Astrocyte of the spinal cord (primary cell): ENCODE measurements at regions not wholly inside any gene's neighbourhood (a gene's known extent, or its start where the extent isn't known, plus 50 kb on each side); places are given as distances from the start of the nearest gene placed in this dataset.

Experiments
- DNase-seq: peaks from one replicate; pipeline ENCODE4 v3.0.0; 2011; ENCODE audit warnings: low read depth, low spot score
- H3K4me3 ChIP-seq: 2 replicates; pipeline ENCODE4 v1.5.1; 2011; ENCODE audit warnings: low read depth, mild to moderate bottlenecking, low read length, moderate library complexity
- in situ Hi-C: cut with HindIII; loops from 2 replicates; pipeline ENCODE4 v1.10.0; 2017; ENCODE audit warnings: low sequenced_read_pairs
- TF ChIP-seq, protein P1 (sequence below): IDR thresholded peaks from 2 replicates; pipeline ENCODE4 v1.5.1; 2012; ENCODE audit warnings: low read depth, mild to moderate bottlenecking, low read length, inconsistent platforms

DNA sequence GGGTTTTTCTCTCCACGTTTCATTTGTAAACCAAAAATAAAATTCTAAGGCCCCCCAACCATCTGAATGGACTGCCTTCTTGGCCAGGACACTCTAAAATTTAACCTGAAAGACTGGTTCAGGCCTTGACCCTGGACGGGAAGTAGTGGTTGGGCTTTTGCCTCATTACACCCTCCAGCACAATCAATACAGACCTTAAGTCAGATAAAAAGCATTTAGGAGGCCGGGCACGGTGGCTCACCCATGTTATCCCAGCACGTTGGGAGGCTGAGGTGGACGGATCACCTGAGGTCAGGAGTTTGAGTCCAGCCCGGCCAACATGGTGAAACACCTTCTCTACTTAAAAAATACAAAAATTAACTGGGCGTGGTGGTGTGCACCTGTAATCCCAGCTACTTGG lies 91.6 kb upstream of the PPP1R26 start:
- in situ Hi-C loops, result no loop called here
- TF ChIP-seq, protein P1, sequence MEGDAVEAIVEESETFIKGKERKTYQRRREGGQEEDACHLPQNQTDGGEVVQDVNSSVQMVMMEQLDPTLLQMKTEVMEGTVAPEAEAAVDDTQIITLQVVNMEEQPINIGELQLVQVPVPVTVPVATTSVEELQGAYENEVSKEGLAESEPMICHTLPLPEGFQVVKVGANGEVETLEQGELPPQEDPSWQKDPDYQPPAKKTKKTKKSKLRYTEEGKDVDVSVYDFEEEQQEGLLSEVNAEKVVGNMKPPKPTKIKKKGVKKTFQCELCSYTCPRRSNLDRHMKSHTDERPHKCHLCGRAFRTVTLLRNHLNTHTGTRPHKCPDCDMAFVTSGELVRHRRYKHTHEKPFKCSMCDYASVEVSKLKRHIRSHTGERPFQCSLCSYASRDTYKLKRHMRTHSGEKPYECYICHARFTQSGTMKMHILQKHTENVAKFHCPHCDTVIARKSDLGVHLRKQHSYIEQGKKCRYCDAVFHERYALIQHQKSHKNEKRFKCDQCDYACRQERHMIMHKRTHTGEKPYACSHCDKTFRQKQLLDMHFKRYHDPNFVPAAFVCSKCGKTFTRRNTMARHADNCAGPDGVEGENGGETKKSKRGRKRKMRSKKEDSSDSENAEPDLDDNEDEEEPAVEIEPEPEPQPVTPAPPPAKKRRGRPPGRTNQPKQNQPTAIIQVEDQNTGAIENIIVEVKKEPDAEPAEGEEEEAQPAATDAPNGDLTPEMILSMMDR, result no peak
- no peak for DNase-seq
- H3K4me3 ChIP-seq, result no peak overlapping the region

DNA sequence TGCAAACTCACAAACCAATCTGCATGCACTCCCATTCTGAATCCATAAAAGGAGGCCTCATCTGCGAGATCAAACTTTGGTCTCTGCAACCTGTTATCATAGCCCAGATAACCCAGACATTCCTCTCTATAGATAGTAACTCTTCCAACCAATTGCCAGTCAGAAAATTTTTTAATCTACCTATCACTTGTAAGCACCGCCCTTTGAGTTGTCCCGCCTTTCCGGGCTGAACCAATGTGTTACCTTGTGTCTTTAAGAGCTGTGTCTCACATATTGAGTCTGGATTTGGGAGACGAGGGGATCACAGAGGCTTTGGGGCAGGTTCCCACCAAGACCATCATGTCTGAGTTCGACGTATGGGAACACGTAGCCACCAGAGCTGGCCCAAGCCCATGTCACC lies 91.1 kb upstream of the PPP1R26 start:
- no peak for DNase-seq
- in situ Hi-C loops, result no loop called here
- H3K4me3 ChIP-seq, result no peak overlapping the region
- TF ChIP-seq, protein P1, result no peak

DNA sequence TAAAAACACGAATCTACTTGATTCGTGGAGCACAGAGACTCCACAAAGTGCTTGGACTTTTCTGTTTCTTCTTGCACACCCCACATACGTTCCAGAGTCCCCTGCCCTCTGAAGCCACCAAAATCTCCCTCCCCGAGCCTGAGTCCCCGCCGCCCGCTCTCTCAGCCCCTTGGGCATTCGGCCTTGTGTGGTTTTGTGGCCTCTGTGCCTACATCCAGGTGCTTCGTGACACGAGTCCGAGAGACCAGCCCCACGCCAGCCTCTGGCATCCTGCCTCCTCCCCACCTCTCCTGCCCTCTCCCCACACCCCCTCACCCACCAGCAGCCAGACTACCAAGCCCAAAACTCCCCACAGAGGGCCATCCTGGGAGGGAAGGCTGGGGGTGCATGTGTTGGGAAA lies 87.8 kb upstream of the PPP1R26 start:
- TF ChIP-seq, protein P1, result no peak
- no peak for DNase-seq
- H3K4me3 ChIP-seq, result no peak overlapping the region
- in situ Hi-C loops, result no loop called here

DNA sequence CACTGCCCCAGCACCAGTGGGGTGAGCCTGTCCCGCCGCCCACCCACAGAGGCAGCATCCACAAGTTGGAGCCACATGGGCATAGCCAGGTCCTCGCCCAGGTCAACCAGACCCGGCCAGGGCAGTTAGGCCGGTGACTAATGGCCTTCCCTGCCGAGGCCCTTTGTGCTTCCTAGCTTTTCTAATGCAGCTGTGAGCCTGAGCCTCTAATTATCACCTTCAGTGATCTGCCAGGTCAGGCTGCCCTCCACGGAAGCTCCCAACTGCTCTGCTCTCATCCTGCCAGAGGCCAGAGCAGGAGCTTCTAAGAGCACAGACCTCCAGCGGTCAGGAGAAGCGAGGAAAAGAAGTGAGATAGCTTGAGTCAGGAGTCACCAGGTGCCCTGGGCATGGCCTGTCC lies 87.1 kb upstream of the PPP1R26 start:
- no peak for DNase-seq
- no peak overlapping the region for H3K4me3 ChIP-seq
- TF ChIP-seq, protein P1, result no peak
- in situ Hi-C loops, result no loop called here

DNA sequence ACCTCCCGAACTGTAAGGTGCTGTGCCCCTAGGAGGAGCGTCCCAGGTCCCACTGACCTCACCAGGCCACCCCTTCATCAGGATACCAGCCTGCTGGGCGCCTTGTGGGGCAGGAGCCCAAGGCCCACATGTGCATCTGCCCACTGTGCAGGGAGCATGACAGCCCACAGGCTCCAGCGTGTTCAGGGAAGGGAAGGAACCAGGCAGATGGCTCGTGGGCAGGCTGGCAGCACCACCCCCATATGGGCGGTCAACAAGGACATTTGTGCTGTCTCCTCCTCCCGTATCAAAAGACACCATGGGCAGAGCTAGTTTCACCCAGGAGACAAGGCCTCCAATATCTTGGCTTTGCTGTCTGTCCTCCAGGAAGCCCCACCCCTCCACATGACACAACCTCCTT lies 85.5 kb upstream of the PPP1R26 start:
- DNase-seq, result no peak
- no peak overlapping the region for H3K4me3 ChIP-seq
- TF ChIP-seq, protein P1, result no peak
- in situ Hi-C loops, result no loop called here

DNA sequence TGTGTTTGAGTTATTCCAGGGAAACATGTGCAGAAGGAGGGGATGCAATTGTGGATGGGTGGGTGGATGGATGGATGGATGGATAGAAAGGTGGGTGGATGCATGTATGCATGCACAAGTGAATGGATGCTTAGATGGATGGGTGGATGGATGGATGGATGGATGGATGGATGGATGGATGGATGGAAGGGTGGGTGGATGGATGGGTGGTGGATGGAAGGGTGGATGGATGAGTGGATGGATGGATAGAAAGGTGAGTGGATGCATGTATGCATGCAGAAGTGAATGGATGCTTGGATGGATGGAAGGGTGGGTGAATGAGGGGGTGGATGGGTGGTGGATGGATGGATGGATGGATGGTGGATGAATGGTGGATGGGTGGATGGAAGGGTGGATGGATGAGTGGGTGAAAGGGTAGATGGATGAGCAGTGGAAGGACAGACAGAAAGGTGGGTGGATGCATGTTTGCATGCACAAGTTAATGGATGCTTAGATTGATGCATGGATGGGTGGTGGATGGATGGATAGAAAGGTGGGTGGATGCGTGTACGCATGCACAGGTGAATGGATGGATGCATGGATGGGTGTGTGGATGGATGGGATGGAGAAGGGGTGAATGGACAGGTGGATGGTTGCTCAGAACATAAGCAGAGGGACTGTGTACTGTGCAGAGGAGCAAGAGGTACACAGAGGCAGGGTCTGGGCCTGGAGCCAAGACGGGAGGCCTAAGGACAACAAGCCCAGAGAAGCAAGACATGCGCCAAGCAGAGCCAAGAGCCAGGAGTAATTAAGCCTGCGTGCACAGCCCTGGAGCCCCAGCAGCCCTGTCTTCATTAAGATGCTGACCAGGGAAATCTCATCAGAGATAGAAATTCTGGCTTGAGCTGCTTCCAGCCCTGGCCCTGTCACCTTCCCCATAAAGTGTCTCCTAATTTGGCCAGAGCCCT lies 84.6 kb upstream of the PPP1R26 start:
- in situ Hi-C loops, result no loop called here
- no peak for DNase-seq

More for the DNA sequence above, 84.6 kb upstream of the PPP1R26 start:
- no peak overlapping the region for H3K4me3 ChIP-seq
- TF ChIP-seq, protein P1, result no peak
